Hepatocyte (in vitro differentiated cells): ENCODE measurements at regions not wholly inside any gene's neighbourhood (a gene's known extent, or its start where the extent isn't known, plus 50 kb on each side); places are given as distances from the start of the nearest gene placed in this dataset.
"Not testable (repeated sequence)": the region's sequence is repeated elsewhere in the genome, so short reads cannot be mapped to it uniquely, and the experiment has no call there.

Experiments
- EZH2 ChIP-seq: fragments of 200-600 bp; sonication (generic); IDR thresholded peaks from 2 replicates; pipeline ENCODE4 v1.6.1; 2016; ENCODE audit warnings: antibody characterized with exemption, mild to moderate bottlenecking, borderline replicate concordance
- EZH2phosphoT487 ChIP-seq: fragments of 200-600 bp; sonication (generic); IDR thresholded peaks from one replicate; pipeline ENCODE4 v1.6.1; 2018; ENCODE audit warnings: antibody characterized with exemption, mild to moderate bottlenecking, low read depth, moderate library complexity; ENCODE audit not compliant: unreplicated experiment, severe bottlenecking
- TF ChIP-seq, protein P1 (sequence below): fragments of 200-600 bp; sonication (generic); IDR thresholded peaks from 2 replicates; pipeline ENCODE4 v1.5.1; 2016; ENCODE audit warnings: antibody characterized with exemption, mild to moderate bottlenecking; ENCODE audit not compliant: poor library complexity

DNA sequence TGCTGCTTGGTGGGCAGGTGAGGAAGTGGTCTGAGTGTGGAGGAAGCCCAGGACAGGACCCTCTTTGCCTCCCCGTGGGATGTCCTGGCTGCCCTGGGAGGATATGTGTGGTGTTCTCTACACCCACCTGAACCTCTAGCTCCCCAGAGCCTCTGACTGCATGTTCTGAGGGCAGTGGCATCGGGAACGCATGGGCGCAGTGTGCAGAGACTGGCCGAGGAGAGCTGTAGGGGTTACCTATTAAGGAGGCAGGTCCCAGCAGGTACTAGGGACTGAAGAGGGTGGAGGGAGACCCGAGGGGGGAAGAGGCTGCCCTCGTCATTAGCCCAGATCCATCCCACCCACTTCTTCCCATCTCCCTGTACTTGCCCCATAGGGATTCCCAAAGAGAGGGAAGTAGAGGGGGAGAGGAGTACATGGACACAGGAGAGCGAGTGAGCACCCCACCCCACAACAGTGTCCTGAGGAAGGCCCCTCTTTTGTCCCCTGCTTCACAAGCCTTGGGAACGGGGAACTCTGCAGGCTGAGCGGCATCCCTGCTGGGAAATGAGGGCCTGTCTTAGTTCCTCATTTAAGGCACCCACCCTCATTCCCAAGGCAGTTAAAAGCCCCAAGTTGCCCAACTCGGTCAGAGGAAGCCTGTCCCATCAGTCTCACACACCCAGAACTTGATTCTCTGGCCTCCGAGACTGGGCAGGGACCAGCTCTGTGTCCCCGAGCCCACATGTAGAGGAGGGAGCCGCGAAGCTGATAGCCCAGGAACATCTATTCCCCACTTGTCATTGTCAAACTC lies 208.5 kb upstream of the PLGLB2 start:
- TF ChIP-seq, protein P1, sequence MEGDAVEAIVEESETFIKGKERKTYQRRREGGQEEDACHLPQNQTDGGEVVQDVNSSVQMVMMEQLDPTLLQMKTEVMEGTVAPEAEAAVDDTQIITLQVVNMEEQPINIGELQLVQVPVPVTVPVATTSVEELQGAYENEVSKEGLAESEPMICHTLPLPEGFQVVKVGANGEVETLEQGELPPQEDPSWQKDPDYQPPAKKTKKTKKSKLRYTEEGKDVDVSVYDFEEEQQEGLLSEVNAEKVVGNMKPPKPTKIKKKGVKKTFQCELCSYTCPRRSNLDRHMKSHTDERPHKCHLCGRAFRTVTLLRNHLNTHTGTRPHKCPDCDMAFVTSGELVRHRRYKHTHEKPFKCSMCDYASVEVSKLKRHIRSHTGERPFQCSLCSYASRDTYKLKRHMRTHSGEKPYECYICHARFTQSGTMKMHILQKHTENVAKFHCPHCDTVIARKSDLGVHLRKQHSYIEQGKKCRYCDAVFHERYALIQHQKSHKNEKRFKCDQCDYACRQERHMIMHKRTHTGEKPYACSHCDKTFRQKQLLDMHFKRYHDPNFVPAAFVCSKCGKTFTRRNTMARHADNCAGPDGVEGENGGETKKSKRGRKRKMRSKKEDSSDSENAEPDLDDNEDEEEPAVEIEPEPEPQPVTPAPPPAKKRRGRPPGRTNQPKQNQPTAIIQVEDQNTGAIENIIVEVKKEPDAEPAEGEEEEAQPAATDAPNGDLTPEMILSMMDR, result not testable (repeated sequence)
- not testable (repeated sequence) for TF ChIP-seq EZH2, EZH2phosphoT487
